ENCODE measurements at regions not wholly inside any gene's neighbourhood (a gene's known extent, or its start where the extent isn't known, plus 50 kb on each side); places are given as distances from the start of the nearest gene placed in this dataset.

DNA sequence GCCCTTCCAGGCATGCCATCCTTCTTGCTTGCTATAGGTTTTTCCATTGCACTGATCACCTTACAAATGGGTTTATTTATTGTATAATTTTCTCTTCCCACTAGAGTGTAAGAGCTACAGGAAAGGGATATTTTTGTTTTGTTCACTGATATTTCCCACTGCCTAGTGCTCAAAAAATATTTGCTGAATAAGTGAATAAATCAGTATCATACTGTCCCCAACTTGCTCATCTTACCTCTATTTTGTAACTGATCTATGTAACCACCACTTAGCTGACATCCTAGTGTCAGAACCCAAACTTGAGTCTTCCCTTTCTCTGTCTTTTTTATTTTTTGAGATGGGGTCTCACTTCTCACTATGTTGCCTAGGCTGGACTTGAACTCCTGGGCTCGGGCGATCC, 87.6 kb upstream of the TBC1D3K start:
- Histone ChIP-seq H3K9me3 (ENCODE audit: control insufficient read depth, insufficient read depth, low read depth, low read length) (no peaks in the 10 kb centered on the region), H3K27ac (ENCODE audit: extremely low read depth, low read depth, low read length) (no peak overlapping the region), H3K4me1 (ENCODE audit: control insufficient read depth, insufficient read depth, low read length) (no peaks in the 10 kb centered on the region), H3K4me3 (ENCODE audit: low read depth, low read length) (no peak overlapping the region), H3K36me3 (ENCODE audit: control insufficient read depth in 2 of 2, insufficient read depth in 1 of 2, low read length in 2 of 2) (no peaks in the 10 kb centered on the region)
- TF ChIP-seq ZNF514 (tag by site-specific recombination; IDR thresholded peaks at IDR 0.05) (no peak), ZBTB8A (tag by site-specific recombination; IDR thresholded peaks at IDR 0.05) (no peak)
- CTCF ChIA-PET: interaction anchor here (0.7 kb wide), 1 partner anchor 135 kb away, joined by 3 read pairs; no protein-coding TSS in a partner anchor
- POLR2A ChIA-PET: no interaction called here

- no peak for TF ChIP-seq ZSCAN16 (tag by site-specific recombination; IDR thresholded peaks at IDR 0.05)
- TF ChIP-seq ZNF544 (tag by site-specific recombination; IDR thresholded peaks at IDR 0.05): no peak; the same call in 1 of the 2 replicates
- TF ChIP-seq ZNF16 (tag by site-specific recombination; IDR thresholded peaks at IDR 0.05; ENCODE audit: low read depth): no peak
- no peak for TF ChIP-seq ZBTB6 (tag by site-specific recombination; IDR thresholded peaks at IDR 0.05)
- TF ChIP-seq ZNF248 (tag by site-specific recombination; IDR thresholded peaks at IDR 0.05): no peak
- no peak for TF ChIP-seq ZNF529 (tag by site-specific recombination; IDR thresholded peaks at IDR 0.05; ENCODE audit: insufficient replicate concordance)
- no peak for TF ChIP-seq RBAK (tag by site-specific recombination; IDR thresholded peaks at IDR 0.05)
- no peak for TF ChIP-seq ZNF184 (tag by site-specific recombination; IDR thresholded peaks at IDR 0.05)
- TF ChIP-seq ZBTB48 (tag by site-specific recombination; IDR thresholded peaks at IDR 0.05): no peak
- no peak for TF ChIP-seq ZNF701 (tag by site-specific recombination; IDR thresholded peaks at IDR 0.05)
- TF ChIP-seq GLIS1 (tag by site-specific recombination; IDR thresholded peaks at IDR 0.05): no peak
- TF ChIP-seq ZNF174 (tag by site-specific recombination; IDR thresholded peaks at IDR 0.05): no peak
- no peak for TF ChIP-seq ZNF629 (tag by site-specific recombination; IDR thresholded peaks at IDR 0.05)
- TF ChIP-seq, protein P1, sequence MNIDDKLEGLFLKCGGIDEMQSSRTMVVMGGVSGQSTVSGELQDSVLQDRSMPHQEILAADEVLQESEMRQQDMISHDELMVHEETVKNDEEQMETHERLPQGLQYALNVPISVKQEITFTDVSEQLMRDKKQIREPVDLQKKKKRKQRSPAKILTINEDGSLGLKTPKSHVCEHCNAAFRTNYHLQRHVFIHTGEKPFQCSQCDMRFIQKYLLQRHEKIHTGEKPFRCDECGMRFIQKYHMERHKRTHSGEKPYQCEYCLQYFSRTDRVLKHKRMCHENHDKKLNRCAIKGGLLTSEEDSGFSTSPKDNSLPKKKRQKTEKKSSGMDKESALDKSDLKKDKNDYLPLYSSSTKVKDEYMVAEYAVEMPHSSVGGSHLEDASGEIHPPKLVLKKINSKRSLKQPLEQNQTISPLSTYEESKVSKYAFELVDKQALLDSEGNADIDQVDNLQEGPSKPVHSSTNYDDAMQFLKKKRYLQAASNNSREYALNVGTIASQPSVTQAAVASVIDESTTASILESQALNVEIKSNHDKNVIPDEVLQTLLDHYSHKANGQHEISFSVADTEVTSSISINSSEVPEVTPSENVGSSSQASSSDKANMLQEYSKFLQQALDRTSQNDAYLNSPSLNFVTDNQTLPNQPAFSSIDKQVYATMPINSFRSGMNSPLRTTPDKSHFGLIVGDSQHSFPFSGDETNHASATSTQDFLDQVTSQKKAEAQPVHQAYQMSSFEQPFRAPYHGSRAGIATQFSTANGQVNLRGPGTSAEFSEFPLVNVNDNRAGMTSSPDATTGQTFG (tag by site-specific recombination; IDR thresholded peaks at IDR 0.05; ENCODE audit: borderline replicate concordance): 0 out of 2 replicates have a peak, but pooled peaks have one; percentile 54
- TF ChIP-seq ZNF311 (tag by site-specific recombination; IDR thresholded peaks at IDR 0.05; ENCODE audit: borderline replicate concordance): no peak
- no peak for TF ChIP-seq SETDB1 (IDR thresholded peaks at IDR 0.05; ENCODE audit: insufficient read length, low read length)
- TF ChIP-seq ZSCAN23 (tag by site-specific recombination; IDR thresholded peaks at IDR 0.05): no peak
- peak; percentile 97 for TF ChIP-seq EGR2 (tag by site-specific recombination; IDR thresholded peaks at IDR 0.05; ENCODE audit: low read depth)
- TF ChIP-seq ZFHX2 (tag by site-specific recombination; conservative IDR thresholded peaks at IDR 0.05): peak; percentile 99
- no peak for TF ChIP-seq MEIS1 (CRISPR knock-in tag; IDR thresholded peaks at IDR 0.05; ENCODE audit: borderline replicate concordance)
- no peak overlapping the region for H3K4me3 ChIP-seq (ENCODE audit: low read depth, low read length)
- H3K4me1 ChIP-seq (ENCODE audit: control insufficient read depth, insufficient read depth, low read length): no peaks in the 10 kb centered on the region
- CTCF ChIA-PET: interaction anchor here (0.9 kb wide), 1 partner anchor 225 kb away, joined by 3 read pairs; the partner anchor contains the start of gene SYNRG
- no peak overlapping the region for H3K27ac ChIP-seq (ENCODE audit: extremely low read depth, low read depth, low read length)
- POLR2A ChIA-PET: no interaction called here
- H3K9me3 ChIP-seq (ENCODE audit: control insufficient read depth, insufficient read depth, low read depth, low read length): no peaks in the 10 kb centered on the region
- H3K36me3 ChIP-seq (ENCODE audit: control insufficient read depth in 2 of 2, insufficient read depth in 1 of 2, low read length in 2 of 2): no peaks in the 10 kb centered on the region
Observed at GRCh38 chr17:37834168-37834567, 89.3 kb upstream of the HNF1B start.
